OCI-LY7 (cell line): ENCODE measurements at regions not wholly inside any gene's neighbourhood (a gene's known extent, or its start where the extent isn't known, plus 50 kb on each side); places are given as distances from the start of the nearest gene placed in this dataset.

Experiments used
- BruUV-seq: library from RNA; stranded (reverse); fragments of 400-500 nt; replicated peaks from 2 replicates; lab custom pipeline; 2021; lab: Mats Ljungman, UMichigan
- CTCF ChIA-PET: fragments of 300-600 bp; sonication (Branson Sonifier 250); formaldehyde crosslinking; loops from one replicate; lab custom pipeline; 2022; ENCODE audit warnings: antibody characterized with exemption; ENCODE audit not compliant: unreplicated experiment; lab: Charles Lee
- POLR2A ChIA-PET: fragments of 300-600 bp; sonication (Branson Sonifier 250); formaldehyde crosslinking; loops from one replicate; lab custom pipeline; 2022; ENCODE audit warnings: antibody characterized with exemption; lab: Charles Lee
- DNase-seq: peaks from one replicate; pipeline ENCODE4 v3.0.0-alpha.2; 2015; ENCODE audit warnings: low spot score
- H2AFZ ChIP-seq: fragments of 200-600 bp; sonication (generic), shearing (Covaris generic); 2 replicates; pipeline ENCODE4 v1.6.1; 2014; ENCODE audit warnings: mild to moderate bottlenecking, antibody characterized with exemption, low read length, moderate library complexity
- H3K27ac ChIP-seq: fragments of 200-600 bp; sonication (generic); 2 replicates; pipeline ENCODE4 v1.5.1; 2014; ENCODE audit warnings: mixed run types, low read depth, mild to moderate bottlenecking, moderate library complexity, low read length, inconsistent platforms; ENCODE audit not compliant: poor library complexity, severe bottlenecking
- H3K36me3 ChIP-seq: fragments of 200-600 bp; sonication (generic); 2 replicates; pipeline ENCODE4 v1.6.1; 2014; ENCODE audit warnings: mild to moderate bottlenecking, antibody characterized with exemption, low read length, moderate library complexity, mixed read lengths; ENCODE audit not compliant: insufficient read depth
- H3K4me1 ChIP-seq: fragments of 200-600 bp; sonication (generic); 2 replicates; pipeline ENCODE4 v1.5.1; 2014; ENCODE audit warnings: mild to moderate bottlenecking, low read length; ENCODE audit not compliant: insufficient read depth, poor library complexity, severe bottlenecking
- H3K4me2 ChIP-seq: fragments of 200-600 bp; sonication (generic); 2 replicates; pipeline ENCODE4 v1.6.1; 2014; ENCODE audit warnings: mild to moderate bottlenecking, low read length
- H3K4me3 ChIP-seq: fragments of 200-600 bp; sonication (generic); 2 replicates; pipeline ENCODE4 v1.5.1; 2014; ENCODE audit warnings: mild to moderate bottlenecking, low read depth, low read length; ENCODE audit not compliant: poor library complexity, severe bottlenecking
- H3K79me2 ChIP-seq: fragments of 200-600 bp; sonication (generic); 2 replicates; pipeline ENCODE4 v1.6.1; 2016; ENCODE audit warnings: low read depth, mild to moderate bottlenecking, low read length, moderate library complexity, mixed read lengths; ENCODE audit not compliant: insufficient read depth
- H3K9me2 ChIP-seq: fragments of 200-600 bp; sonication (generic); 2 replicates; pipeline ENCODE4 v1.6.1; 2016; ENCODE audit warnings: mild to moderate bottlenecking, low read length, mixed read lengths; ENCODE audit not compliant: insufficient read depth
- H3K9me3 ChIP-seq: fragments of 200-600 bp; sonication (generic); 2 replicates; pipeline ENCODE4 v1.6.1; 2014; ENCODE audit warnings: mild to moderate bottlenecking, mixed run types, low read length, mixed read lengths
- H4K20me1 ChIP-seq: fragments of 200-600 bp; sonication (generic); 2 replicates; pipeline ENCODE4 v1.6.1; 2014; ENCODE audit warnings: mild to moderate bottlenecking, antibody characterized with exemption, low read length, moderate library complexity, mixed read lengths; ENCODE audit not compliant: insufficient read depth
- EZH2phosphoT487 ChIP-seq: fragments of 200-600 bp; sonication (generic); IDR thresholded peaks from 2 replicates; pipeline ENCODE4 v1.6.1; 2018; ENCODE audit warnings: low read depth, borderline replicate concordance, mild to moderate bottlenecking, mixed run types, antibody characterized with exemption, low read length, moderate library complexity, mixed read lengths
- intact Hi-C: fragments of 100-400 bp; cut with micrococcal nuclease; formaldehyde crosslinking; loops from one replicate; pipeline ENCODE4 v1.10.0; 2022; ENCODE audit not compliant: unreplicated experiment
- TF ChIP-seq, protein P1 (sequence below): fragments of 200-600 bp; sonication (generic); conservative IDR thresholded peaks from 2 replicates; pipeline ENCODE4 v1.5.1; 2014; ENCODE audit warnings: mild to moderate bottlenecking, antibody characterized with exemption, low read length, moderate library complexity, mixed read lengths

GRCh38 chr1:29626726-29627125 lies 390.4 kb downstream of the PTPRU start:
- H2AFZ ChIP-seq: no peak overlapping the region
- no peaks in the 10 kb centered on the region for H4K20me1 ChIP-seq
- H3K4me3 ChIP-seq: no peak overlapping the region
- no peaks in the 10 kb centered on the region for H3K79me2 ChIP-seq
- intact Hi-C loops: no loop called here
- H3K4me2 ChIP-seq: no peak overlapping the region
- no peaks in the 10 kb centered on the region for H3K4me1 ChIP-seq
- TF ChIP-seq, protein P1, sequence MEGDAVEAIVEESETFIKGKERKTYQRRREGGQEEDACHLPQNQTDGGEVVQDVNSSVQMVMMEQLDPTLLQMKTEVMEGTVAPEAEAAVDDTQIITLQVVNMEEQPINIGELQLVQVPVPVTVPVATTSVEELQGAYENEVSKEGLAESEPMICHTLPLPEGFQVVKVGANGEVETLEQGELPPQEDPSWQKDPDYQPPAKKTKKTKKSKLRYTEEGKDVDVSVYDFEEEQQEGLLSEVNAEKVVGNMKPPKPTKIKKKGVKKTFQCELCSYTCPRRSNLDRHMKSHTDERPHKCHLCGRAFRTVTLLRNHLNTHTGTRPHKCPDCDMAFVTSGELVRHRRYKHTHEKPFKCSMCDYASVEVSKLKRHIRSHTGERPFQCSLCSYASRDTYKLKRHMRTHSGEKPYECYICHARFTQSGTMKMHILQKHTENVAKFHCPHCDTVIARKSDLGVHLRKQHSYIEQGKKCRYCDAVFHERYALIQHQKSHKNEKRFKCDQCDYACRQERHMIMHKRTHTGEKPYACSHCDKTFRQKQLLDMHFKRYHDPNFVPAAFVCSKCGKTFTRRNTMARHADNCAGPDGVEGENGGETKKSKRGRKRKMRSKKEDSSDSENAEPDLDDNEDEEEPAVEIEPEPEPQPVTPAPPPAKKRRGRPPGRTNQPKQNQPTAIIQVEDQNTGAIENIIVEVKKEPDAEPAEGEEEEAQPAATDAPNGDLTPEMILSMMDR: no peak
- TF ChIP-seq EZH2phosphoT487: no peak
- no peaks in the 10 kb centered on the region for H3K36me3 ChIP-seq
- POLR2A ChIA-PET: no interaction called here
- no peak overlapping the region for H3K27ac ChIP-seq
- CTCF ChIA-PET: no interaction called here
- BruUV-seq: no TSS peak
- H3K9me3 ChIP-seq: no peaks in the 10 kb centered on the region
- H3K9me2 ChIP-seq: no peaks in the 10 kb centered on the region
- no peak for DNase-seq

DNA sequence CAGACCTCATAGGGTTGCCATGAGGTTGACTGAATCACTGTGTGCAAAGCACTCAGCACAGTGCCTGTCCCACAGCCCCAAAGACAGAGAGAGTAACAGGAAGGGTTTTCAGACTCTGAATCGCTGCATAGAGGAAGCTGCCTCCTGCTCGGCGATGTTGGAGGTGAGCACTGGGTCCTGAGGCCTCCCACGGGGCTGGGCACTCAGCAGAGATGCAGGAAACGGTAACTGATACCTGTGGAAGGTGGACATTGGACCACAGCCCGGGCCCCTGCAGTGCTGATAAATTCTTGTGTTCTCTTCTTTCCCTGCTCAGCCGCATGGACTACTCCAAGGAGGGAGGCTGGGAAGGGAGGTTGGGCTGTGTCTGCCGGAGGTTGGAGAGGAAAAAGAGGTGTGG lies 389.7 kb downstream of the PTPRU start:
- no peak overlapping the region for H3K4me2 ChIP-seq
- no TSS peak for BruUV-seq
- H3K79me2 ChIP-seq: no peaks in the 10 kb centered on the region
- no peaks in the 10 kb centered on the region for H3K4me1 ChIP-seq
- H4K20me1 ChIP-seq: no peaks in the 10 kb centered on the region
- TF ChIP-seq EZH2phosphoT487: no peak
- TF ChIP-seq, protein P1: no peak
- intact Hi-C loops: no loop called here
- H3K9me3 ChIP-seq: no peaks in the 10 kb centered on the region
- no peak overlapping the region for H3K4me3 ChIP-seq
- H2AFZ ChIP-seq: no peak overlapping the region
- H3K36me3 ChIP-seq: no peaks in the 10 kb centered on the region
- no peaks in the 10 kb centered on the region for H3K9me2 ChIP-seq
- CTCF ChIA-PET: no interaction called here
- POLR2A ChIA-PET: no interaction called here
- DNase-seq: no peak
- no peak overlapping the region for H3K27ac ChIP-seq

DNA sequence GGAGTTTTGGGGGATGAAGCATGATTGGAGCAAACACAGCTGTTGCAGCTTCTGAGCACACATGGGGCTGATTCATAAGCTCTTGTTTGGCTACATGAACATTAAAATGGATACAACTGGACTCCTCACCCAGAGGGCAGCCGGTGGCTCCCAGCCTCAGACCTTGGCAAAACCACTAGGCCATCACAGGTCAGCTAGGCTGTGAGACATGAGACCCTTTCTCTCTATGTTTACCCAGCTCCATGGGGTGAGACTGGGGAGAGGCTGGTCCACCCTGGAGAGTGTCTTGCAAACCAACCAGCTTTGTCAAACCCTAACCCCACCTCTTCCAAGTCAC lies 388.7 kb downstream of the PTPRU start:
- no peak for DNase-seq
- no peaks in the 10 kb centered on the region for H3K9me3 ChIP-seq

More for the DNA sequence above, 388.7 kb downstream of the PTPRU start:
- Histone ChIP-seq H3K4me2 (no peak overlapping the region), H3K36me3 (no peaks in the 10 kb centered on the region), H3K4me3 (no peak overlapping the region), H3K9me2 (no peaks in the 10 kb centered on the region), H2AFZ (no peak overlapping the region), H3K79me2 (no peaks in the 10 kb centered on the region), H4K20me1 (no peaks in the 10 kb centered on the region), H3K27ac (no peak overlapping the region), H3K4me1 (no peaks in the 10 kb centered on the region)
- TF ChIP-seq, protein P1: no peak
- no peak for TF ChIP-seq EZH2phosphoT487
- POLR2A ChIA-PET: no interaction called here
- no TSS peak for BruUV-seq
- intact Hi-C loops: no loop called here
- CTCF ChIA-PET: no interaction called here
